ENCODE measurements at regions not wholly inside any gene's neighbourhood (a gene's known extent, or its start where the extent isn't known, plus 50 kb on each side); places are given as distances from the start of the nearest gene placed in this dataset.

- no peak for TF ChIP-seq RAD21 (IDR thresholded peaks at IDR 0.05; ENCODE audit: low read depth)
- no peak for TF ChIP-seq USF1 (IDR thresholded peaks at IDR 0.05)
- TF ChIP-seq, protein P1, sequence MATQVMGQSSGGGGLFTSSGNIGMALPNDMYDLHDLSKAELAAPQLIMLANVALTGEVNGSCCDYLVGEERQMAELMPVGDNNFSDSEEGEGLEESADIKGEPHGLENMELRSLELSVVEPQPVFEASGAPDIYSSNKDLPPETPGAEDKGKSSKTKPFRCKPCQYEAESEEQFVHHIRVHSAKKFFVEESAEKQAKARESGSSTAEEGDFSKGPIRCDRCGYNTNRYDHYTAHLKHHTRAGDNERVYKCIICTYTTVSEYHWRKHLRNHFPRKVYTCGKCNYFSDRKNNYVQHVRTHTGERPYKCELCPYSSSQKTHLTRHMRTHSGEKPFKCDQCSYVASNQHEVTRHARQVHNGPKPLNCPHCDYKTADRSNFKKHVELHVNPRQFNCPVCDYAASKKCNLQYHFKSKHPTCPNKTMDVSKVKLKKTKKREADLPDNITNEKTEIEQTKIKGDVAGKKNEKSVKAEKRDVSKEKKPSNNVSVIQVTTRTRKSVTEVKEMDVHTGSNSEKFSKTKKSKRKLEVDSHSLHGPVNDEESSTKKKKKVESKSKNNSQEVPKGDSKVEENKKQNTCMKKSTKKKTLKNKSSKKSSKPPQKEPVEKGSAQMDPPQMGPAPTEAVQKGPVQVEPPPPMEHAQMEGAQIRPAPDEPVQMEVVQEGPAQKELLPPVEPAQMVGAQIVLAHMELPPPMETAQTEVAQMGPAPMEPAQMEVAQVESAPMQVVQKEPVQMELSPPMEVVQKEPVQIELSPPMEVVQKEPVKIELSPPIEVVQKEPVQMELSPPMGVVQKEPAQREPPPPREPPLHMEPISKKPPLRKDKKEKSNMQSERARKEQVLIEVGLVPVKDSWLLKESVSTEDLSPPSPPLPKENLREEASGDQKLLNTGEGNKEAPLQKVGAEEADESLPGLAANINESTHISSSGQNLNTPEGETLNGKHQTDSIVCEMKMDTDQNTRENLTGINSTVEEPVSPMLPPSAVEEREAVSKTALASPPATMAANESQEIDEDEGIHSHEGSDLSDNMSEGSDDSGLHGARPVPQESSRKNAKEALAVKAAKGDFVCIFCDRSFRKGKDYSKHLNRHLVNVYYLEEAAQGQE (IDR thresholded peaks at IDR 0.05; ENCODE audit: low read depth): no peak
- no peak for TF ChIP-seq TCF12 (IDR thresholded peaks at IDR 0.05; ENCODE audit: low read depth)
- TF ChIP-seq EGR1 (IDR thresholded peaks at IDR 0.05): no peak
- no peak for TF ChIP-seq TAF1 (IDR thresholded peaks at IDR 0.05; ENCODE audit: low read depth)
- TF ChIP-seq, protein P2, sequence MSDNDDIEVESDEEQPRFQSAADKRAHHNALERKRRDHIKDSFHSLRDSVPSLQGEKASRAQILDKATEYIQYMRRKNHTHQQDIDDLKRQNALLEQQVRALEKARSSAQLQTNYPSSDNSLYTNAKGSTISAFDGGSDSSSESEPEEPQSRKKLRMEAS (IDR thresholded peaks at IDR 0.05): no peak
- TF ChIP-seq CREB1 (IDR thresholded peaks at IDR 0.05; ENCODE audit: low read depth): no peak
- no peak for TF ChIP-seq CEBPB (IDR thresholded peaks at IDR 0.05)
- TF ChIP-seq TEAD4 (IDR thresholded peaks at IDR 0.05): no peak
- no peak for TF ChIP-seq ZBTB7A (IDR thresholded peaks at IDR 0.05; ENCODE audit: low read depth)
- no peak for TF ChIP-seq EP300 (IDR thresholded peaks at IDR 0.05; ENCODE audit: borderline replicate concordance)
These were observed 400.0 kb upstream of the FZD8 start for GRCh38 chr10:36042135-36042534.
